RCC 7860 (cell line): ENCODE measurements at regions not wholly inside any gene's neighbourhood (a gene's known extent, or its start where the extent isn't known, plus 50 kb on each side); places are given as distances from the start of the nearest gene placed in this dataset.

Experiments used
- DNase-seq: peaks from one replicate; pipeline ENCODE4 v3.0.0-alpha.2; 2015; ENCODE audit warnings: low spot score
- FAIRE-seq: peaks from 2 replicates; lab custom pipeline; 2012; peaks lifted over from hg19 to GRCh38; lab: Jason Lieb, UNC

- DNase-seq (no peak), FAIRE-seq (no peak)
Observed at GRCh38 chr5:96577909-96578308, 84.3 kb upstream of the CAST start.

GRCh38 chr5:96579711-96580110 is 82.5 kb upstream of the CAST start:
- DNase-seq = no peak
- FAIRE-seq = no peak

GRCh38 chr5:96582343-96582742 is 79.8 kb upstream of the CAST start:
- FAIRE-seq = peak; percentile 80
- peak; percentile 77 for DNase-seq

GRCh38 chr5:96584712-96585111 is 77.5 kb upstream of the CAST start:
- FAIRE-seq = no peak
- DNase-seq = no peak

GRCh38 chr5:96588539-96588938 is 73.6 kb upstream of the CAST start:
- no peak for FAIRE-seq
- no peak for DNase-seq

- DNase-seq (no peak), FAIRE-seq (no peak)
Observed at GRCh38 chr5:96590796-96591195, 71.4 kb upstream of the CAST start.

- no peak for FAIRE-seq
- DNase-seq = peak; percentile 3
Observed at GRCh38 chr5:96595300-96596090, 66.7 kb upstream of the CAST start.

- FAIRE-seq (no peak), DNase-seq (peak; percentile 37)
Observed at GRCh38 chr5:96597438-96598020, 64.6 kb upstream of the CAST start.

GRCh38 chr5:96601200-96601599 is 61.0 kb upstream of the CAST start:
- DNase-seq = no peak
- FAIRE-seq = no peak

- DNase-seq (peak; percentile 12), FAIRE-seq (no peak)
Observed at GRCh38 chr5:96601715-96602244, 60.4 kb upstream of the CAST start.

GRCh38 chr5:96602776-96603175 is 59.4 kb upstream of the CAST start:
- DNase-seq = no peak

GRCh38 chr5:96605144-96605837 is 56.9 kb upstream of the CAST start:
- DNase-seq = no peak
- FAIRE-seq = no peak

More at GRCh38 chr5:96602776-96603175, 59.4 kb upstream of the CAST start:
- FAIRE-seq = no peak

GRCh38 chr5:96609369-96609768 is 52.8 kb upstream of the CAST start:
- no peak for DNase-seq
- FAIRE-seq = no peak

- DNase-seq = no peak
- FAIRE-seq = no peak
Observed at GRCh38 chr5:96610747-96611146, 51.4 kb upstream of the CAST start.

GRCh38 chr5:96611946-96612345 is 50.2 kb upstream of the CAST start:
- FAIRE-seq = no peak

More at GRCh38 chr5:96611946-96612345, 50.2 kb upstream of the CAST start:
- no peak for DNase-seq
